ENCODE measurements at regions not wholly inside any gene's neighbourhood (a gene's known extent, or its start where the extent isn't known, plus 50 kb on each side); places are given as distances from the start of the nearest gene placed in this dataset.

DNA sequence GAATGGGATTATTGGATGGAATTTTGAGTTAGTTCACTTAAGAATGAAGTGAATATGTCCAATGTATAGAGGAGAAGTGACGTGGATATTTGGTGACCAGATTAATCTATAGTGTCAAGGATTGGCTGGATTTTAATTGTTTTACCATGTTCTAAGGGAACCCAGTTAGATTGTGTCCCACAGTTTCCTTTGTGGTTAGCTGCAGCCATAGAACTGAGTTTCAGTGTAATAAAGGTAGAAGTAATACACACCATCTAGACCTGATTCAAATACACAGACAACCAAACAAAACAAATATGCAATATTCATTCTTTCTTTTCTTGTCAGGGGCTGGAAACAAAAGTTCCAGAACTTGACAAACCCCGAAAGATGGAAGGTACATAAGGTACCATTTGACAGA is 88.0 kb upstream of the RGS18 start:
- H3K4me3 Mint-ChIP-seq = no peak overlapping the region
- DNase-seq = no peak
- H3K36me3 Mint-ChIP-seq (ENCODE audit: low read depth) = no peaks in the 10 kb centered on the region
- no peaks in the 10 kb centered on the region for H3K27me3 Mint-ChIP-seq (ENCODE audit: low read depth)
- CTCF ChIA-PET = no interaction called here
- H3K9me3 Mint-ChIP-seq = no peaks in the 10 kb centered on the region
- no peaks in the 10 kb centered on the region for H3K4me1 Mint-ChIP-seq (ENCODE audit: low read depth)
- intact Hi-C loops (cut with micrococcal nuclease) = no loop called here
- no peak overlapping the region for H3K27ac Mint-ChIP-seq

- H3K4me3 Mint-ChIP-seq = no peak overlapping the region
- DNase-seq = no peak
- CTCF ChIA-PET = interaction anchor here (0.5 kb wide), 1 partner anchor 251 kb away, joined by 4 read pairs; no protein-coding TSS in a partner anchor
- no peaks in the 10 kb centered on the region for H3K36me3 Mint-ChIP-seq (ENCODE audit: low read depth)
- H3K27me3 Mint-ChIP-seq (ENCODE audit: low read depth) = no peaks in the 10 kb centered on the region
- intact Hi-C loops (cut with micrococcal nuclease) = no loop called here
- H3K9me3 Mint-ChIP-seq = no peaks in the 10 kb centered on the region
- no peaks in the 10 kb centered on the region for H3K4me1 Mint-ChIP-seq (ENCODE audit: low read depth)
- H3K27ac Mint-ChIP-seq = no peak overlapping the region
Observed at GRCh38 chr1:192080684-192081083, 77.6 kb upstream of the RGS18 start.

DNA sequence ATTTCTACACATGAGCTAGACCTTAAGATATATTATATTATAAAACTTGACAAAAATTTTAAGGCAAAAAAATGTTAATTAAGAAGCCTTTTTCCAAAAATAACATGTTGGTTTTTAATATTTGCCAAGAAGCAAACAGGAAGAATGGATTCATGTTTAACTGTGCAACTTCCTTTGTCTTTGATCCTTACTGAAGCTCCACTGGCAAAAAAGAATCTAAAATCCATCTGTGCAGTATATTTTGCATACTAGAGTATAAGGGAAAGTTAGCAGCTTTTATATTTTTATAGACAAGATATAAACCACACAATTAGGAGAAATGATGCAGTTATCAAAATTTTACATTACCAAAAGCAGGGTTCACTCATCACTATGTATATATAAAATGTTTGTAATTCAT is 76.9 kb upstream of the RGS18 start:
- no peak overlapping the region for H3K27ac Mint-ChIP-seq
- intact Hi-C loops (cut with micrococcal nuclease) = no loop called here
- CTCF ChIA-PET = no interaction called here

GRCh38 chr1:192086644-192087043 is 71.6 kb upstream of the RGS18 start:
- H3K27me3 Mint-ChIP-seq (ENCODE audit: low read depth) = no peaks in the 10 kb centered on the region
- H3K27ac Mint-ChIP-seq = no peak overlapping the region
- CTCF ChIA-PET = no interaction called here
- no peak for DNase-seq
- no peaks in the 10 kb centered on the region for H3K36me3 Mint-ChIP-seq (ENCODE audit: low read depth)
- H3K4me3 Mint-ChIP-seq = no peak overlapping the region
- no peaks in the 10 kb centered on the region for H3K9me3 Mint-ChIP-seq
- intact Hi-C loops (cut with micrococcal nuclease) = no loop called here
- H3K4me1 Mint-ChIP-seq (ENCODE audit: low read depth) = no peaks in the 10 kb centered on the region

More for the DNA sequence above, 76.9 kb upstream of the RGS18 start:
- Mint-ChIP-seq H3K4me3 (no peak overlapping the region), H3K9me3 (no peaks in the 10 kb centered on the region), H3K36me3 (ENCODE audit: low read depth) (no peaks in the 10 kb centered on the region), H3K4me1 (ENCODE audit: low read depth) (no peaks in the 10 kb centered on the region), H3K27me3 (ENCODE audit: low read depth) (no peaks in the 10 kb centered on the region)
- no peak for DNase-seq

- intact Hi-C loops (cut with micrococcal nuclease) = no loop called here
- no peak overlapping the region for H3K27ac Mint-ChIP-seq
- CTCF ChIA-PET = no interaction called here
- no peak for DNase-seq
- H3K9me3 Mint-ChIP-seq = no peaks in the 10 kb centered on the region
- no peaks in the 10 kb centered on the region for H3K36me3 Mint-ChIP-seq (ENCODE audit: low read depth)
- no peaks in the 10 kb centered on the region for H3K4me1 Mint-ChIP-seq (ENCODE audit: low read depth)
- H3K4me3 Mint-ChIP-seq = no peak overlapping the region
- H3K27me3 Mint-ChIP-seq (ENCODE audit: low read depth) = no peaks in the 10 kb centered on the region
Observed at GRCh38 chr1:192087334-192087733, 70.9 kb upstream of the RGS18 start.

DNA sequence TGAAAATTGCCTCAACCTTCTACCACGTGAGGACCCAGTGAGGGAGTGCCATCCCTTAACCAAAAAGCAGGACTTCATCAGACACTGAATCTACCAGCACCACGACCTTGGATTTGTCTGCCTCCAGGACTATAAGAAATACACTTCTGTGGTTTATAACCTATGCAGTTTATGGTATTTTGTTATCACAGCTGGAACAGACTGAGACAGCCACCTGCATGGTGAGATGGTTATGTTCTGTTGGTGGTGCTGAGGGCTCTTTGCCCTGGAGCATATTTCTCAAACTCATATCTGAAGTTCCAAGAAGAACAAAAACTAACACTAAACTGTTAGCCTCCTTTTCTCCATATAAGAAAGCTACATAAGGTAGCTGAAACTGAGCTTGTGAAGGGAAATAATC is 69.8 kb upstream of the RGS18 start:
- intact Hi-C loops (cut with micrococcal nuclease) = no loop called here
- H3K27me3 Mint-ChIP-seq (ENCODE audit: low read depth) = no peaks in the 10 kb centered on the region
- CTCF ChIA-PET = no interaction called here
- DNase-seq = no peak
- no peaks in the 10 kb centered on the region for H3K9me3 Mint-ChIP-seq
- no peak overlapping the region for H3K4me3 Mint-ChIP-seq
- H3K36me3 Mint-ChIP-seq (ENCODE audit: low read depth) = no peaks in the 10 kb centered on the region
- H3K27ac Mint-ChIP-seq = no peak overlapping the region
- H3K4me1 Mint-ChIP-seq (ENCODE audit: low read depth) = no peaks in the 10 kb centered on the region

DNA sequence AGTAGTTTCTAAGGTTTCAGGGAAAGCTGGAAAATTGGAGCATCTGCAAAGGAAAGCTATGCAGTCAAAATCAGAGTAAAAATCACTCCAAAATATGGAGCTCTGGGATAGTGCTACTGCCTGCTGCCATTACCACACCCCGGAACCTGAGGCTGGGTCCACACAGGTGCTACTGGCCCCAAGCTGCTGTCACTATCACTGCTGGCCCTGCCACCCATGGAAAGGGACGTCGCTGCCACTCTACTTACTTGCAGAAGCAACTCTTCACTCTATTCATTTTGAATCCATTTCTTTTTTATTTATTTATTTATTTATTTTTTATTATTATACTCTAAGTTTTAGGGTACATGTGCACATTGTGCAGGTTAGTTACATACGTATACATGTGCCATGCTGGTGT is 60.3 kb upstream of the RGS18 start:
- CTCF ChIA-PET = no interaction called here
- Mint-ChIP-seq H3K9me3 (peaks cover 2% of the 10 kb centered on the region), H3K36me3 (ENCODE audit: low read depth) (no peaks in the 10 kb centered on the region), H3K27me3 (ENCODE audit: low read depth) (no peaks in the 10 kb centered on the region), H3K4me3 (no peak overlapping the region), H3K27ac (no peak overlapping the region), H3K4me1 (ENCODE audit: low read depth) (no peaks in the 10 kb centered on the region)
- intact Hi-C loops (cut with micrococcal nuclease) = no loop called here
- DNase-seq = no peak

- CTCF ChIA-PET = no interaction called here
- no peak overlapping the region for H3K27ac Mint-ChIP-seq
- H3K9me3 Mint-ChIP-seq = peaks cover 2% of the 10 kb centered on the region
- H3K4me3 Mint-ChIP-seq = no peak overlapping the region
- intact Hi-C loops (cut with micrococcal nuclease) = no loop called here
- H3K36me3 Mint-ChIP-seq (ENCODE audit: low read depth) = no peaks in the 10 kb centered on the region
- no peaks in the 10 kb centered on the region for H3K27me3 Mint-ChIP-seq (ENCODE audit: low read depth)
- H3K4me1 Mint-ChIP-seq (ENCODE audit: low read depth) = no peaks in the 10 kb centered on the region
- no peak for DNase-seq
Observed at GRCh38 chr1:192099328-192099727, 58.9 kb upstream of the RGS18 start.

DNA sequence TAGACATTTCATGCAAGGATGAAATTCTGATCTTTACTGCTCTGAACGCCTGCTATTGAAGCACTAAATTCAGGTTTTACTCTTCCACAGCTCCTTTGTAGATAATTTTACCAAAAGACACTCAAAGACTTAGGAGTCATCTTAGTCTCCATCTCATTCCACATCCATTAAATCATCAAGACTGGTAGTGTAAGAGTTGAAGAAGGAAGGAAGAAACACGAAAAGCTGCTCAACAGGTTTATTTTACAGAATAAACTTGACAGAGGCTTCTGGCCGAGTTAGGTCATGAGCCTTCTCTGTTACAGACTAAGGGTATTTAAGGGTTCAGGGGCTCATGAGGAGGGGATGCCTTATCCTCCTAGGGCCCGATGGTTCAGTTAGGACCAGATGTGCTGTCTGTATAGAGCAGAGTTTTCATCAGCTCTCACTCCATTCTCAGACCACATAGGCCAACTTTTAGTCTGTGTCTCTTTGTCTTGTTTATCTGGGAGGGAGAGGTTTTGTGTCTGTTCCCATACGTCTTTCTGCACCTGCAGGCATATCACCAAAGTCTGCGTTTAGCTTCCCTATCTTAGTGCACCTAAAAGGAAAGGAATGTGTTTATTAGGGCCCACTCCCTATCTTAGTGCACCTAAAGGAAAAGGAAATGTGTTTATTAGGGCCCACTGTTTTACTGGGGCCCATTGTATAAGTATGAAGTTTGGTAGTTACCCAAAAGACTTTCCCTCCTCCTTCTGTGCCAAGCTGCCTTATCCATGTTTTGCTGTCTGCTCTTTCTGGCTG is 57.4 kb upstream of the RGS18 start:
- no peaks in the 10 kb centered on the region for H3K4me1 Mint-ChIP-seq (ENCODE audit: low read depth)
- H3K27me3 Mint-ChIP-seq (ENCODE audit: low read depth) = no peaks in the 10 kb centered on the region
- H3K4me3 Mint-ChIP-seq = no peak overlapping the region
- no peak overlapping the region for H3K27ac Mint-ChIP-seq
- no peaks in the 10 kb centered on the region for H3K36me3 Mint-ChIP-seq (ENCODE audit: low read depth)
- DNase-seq = no peak
- CTCF ChIA-PET = interaction anchor here (0.6 kb wide), 2 partner anchors 517 to 1854 kb away, joined by 3 read pairs; no protein-coding TSS in a partner anchor
- no peaks in the 10 kb centered on the region for H3K9me3 Mint-ChIP-seq
- intact Hi-C loops (cut with micrococcal nuclease) = no loop called here

DNA sequence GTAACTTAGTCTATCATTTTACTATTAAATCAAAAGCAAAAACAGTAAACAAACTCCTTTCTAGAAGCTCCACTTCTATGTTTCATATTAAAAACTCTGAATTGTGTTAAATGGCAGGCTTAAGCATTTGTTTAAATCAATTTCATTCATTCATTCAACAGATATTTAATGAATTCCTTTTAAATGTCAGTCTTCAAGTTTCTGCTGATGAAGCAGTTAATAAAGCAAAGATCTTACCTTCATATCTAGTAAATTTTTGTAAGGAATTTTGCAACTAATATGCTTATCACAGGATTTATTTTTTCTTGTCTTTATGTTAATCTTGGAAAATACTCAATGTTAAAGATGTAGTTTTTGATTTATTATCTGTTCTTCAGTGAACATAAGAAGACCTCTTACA is 54.1 kb upstream of the RGS18 start:
- H3K36me3 Mint-ChIP-seq (ENCODE audit: low read depth) = no peaks in the 10 kb centered on the region
- H3K9me3 Mint-ChIP-seq = no peaks in the 10 kb centered on the region
- H3K27me3 Mint-ChIP-seq (ENCODE audit: low read depth) = no peaks in the 10 kb centered on the region
- no peak overlapping the region for H3K4me3 Mint-ChIP-seq
- CTCF ChIA-PET = no interaction called here
- no peak overlapping the region for H3K27ac Mint-ChIP-seq
- H3K4me1 Mint-ChIP-seq (ENCODE audit: low read depth) = no peaks in the 10 kb centered on the region
- intact Hi-C loops (cut with micrococcal nuclease) = no loop called here
- no peak for DNase-seq

- H3K27me3 Mint-ChIP-seq (ENCODE audit: low read depth) = no peaks in the 10 kb centered on the region
- no peaks in the 10 kb centered on the region for H3K36me3 Mint-ChIP-seq (ENCODE audit: low read depth)
- intact Hi-C loops (cut with micrococcal nuclease) = no loop called here
- CTCF ChIA-PET = no interaction called here
- H3K4me3 Mint-ChIP-seq = no peak overlapping the region
- no peak for DNase-seq
- H3K9me3 Mint-ChIP-seq = no peaks in the 10 kb centered on the region
- H3K27ac Mint-ChIP-seq = no peak overlapping the region
- H3K4me1 Mint-ChIP-seq (ENCODE audit: low read depth) = no peaks in the 10 kb centered on the region
Observed at GRCh38 chr1:192104852-192105251, 53.4 kb upstream of the RGS18 start.

DNA sequence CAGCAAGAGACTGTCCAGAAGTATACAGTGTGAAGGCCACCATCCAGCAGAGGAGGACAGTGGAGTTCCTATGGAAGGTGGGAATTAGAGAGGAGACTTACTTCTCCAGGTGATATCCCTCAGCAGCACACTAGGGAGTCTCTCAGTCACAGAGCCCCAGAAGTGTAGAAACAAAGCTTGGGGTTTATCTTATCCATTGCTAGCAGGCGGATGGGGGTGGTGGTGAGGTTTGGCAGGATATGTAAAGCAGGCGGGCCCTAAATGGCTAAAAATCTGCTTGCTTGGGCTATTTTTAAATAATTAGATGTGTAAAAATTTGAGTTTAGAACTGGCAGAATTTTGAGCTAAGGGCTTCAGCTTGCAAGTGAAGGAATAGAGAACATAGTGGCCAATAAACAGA is 50.1 kb upstream of the RGS18 start:
- no peaks in the 10 kb centered on the region for H3K27me3 Mint-ChIP-seq (ENCODE audit: low read depth)
- intact Hi-C loops (cut with micrococcal nuclease) = no loop called here
- no peaks in the 10 kb centered on the region for H3K36me3 Mint-ChIP-seq (ENCODE audit: low read depth)

More for the DNA sequence above, 50.1 kb upstream of the RGS18 start:
- H3K27ac Mint-ChIP-seq = no peak overlapping the region
- H3K4me1 Mint-ChIP-seq (ENCODE audit: low read depth) = no peaks in the 10 kb centered on the region
- DNase-seq = no peak
- no peaks in the 10 kb centered on the region for H3K9me3 Mint-ChIP-seq
- CTCF ChIA-PET = no interaction called here
- no peak overlapping the region for H3K4me3 Mint-ChIP-seq

Data from activated naive CD4-positive, alpha-beta T cell treated with anti-CD3 and anti-CD28 coated beads for 36 hours (primary cell).